ENCODE measurements at regions not wholly inside any gene's neighbourhood (a gene's known extent, or its start where the extent isn't known, plus 50 kb on each side); places are given as distances from the start of the nearest gene placed in this dataset.

- no peak for TF ChIP-seq NR2F1 (conservative IDR thresholded peaks at IDR 0.05)
- TF ChIP-seq CREB1 (IDR thresholded peaks at IDR 0.05; ENCODE audit: low read depth): no peak
- TF ChIP-seq RAD21 (IDR thresholded peaks at IDR 0.05; ENCODE audit: insufficient read depth, low read depth, low read length): no peak
- TF ChIP-seq CTCF (IDR thresholded peaks at IDR 0.05 in 2 of 3, conservative IDR thresholded peaks at IDR 0.05 in 1 of 3; ENCODE audit: control insufficient read depth in 2 of 3, extremely low read depth in 1 of 3, insufficient read depth in 1 of 3, low read depth in 3 of 3, low read length in 3 of 3): no peak
- TF ChIP-seq USF2 (IDR thresholded peaks at IDR 0.05; ENCODE audit: borderline replicate concordance, low read depth, low read length): no peak
- TF ChIP-seq ESRRA (IDR thresholded peaks at IDR 0.05; ENCODE audit: low read length): no peak
- TF ChIP-seq ZNF274 (IDR thresholded peaks at IDR 0.05; ENCODE audit: insufficient read depth, insufficient read length): no peak
- TF ChIP-seq TCF12 (IDR thresholded peaks at IDR 0.05; ENCODE audit: low read depth, low read length): no peak
- no peak for TF ChIP-seq POLR2A (IDR thresholded peaks at IDR 0.05; ENCODE audit: low read depth, low read length)
- TF ChIP-seq SP1 (IDR thresholded peaks at IDR 0.05; ENCODE audit: low read depth, low read length): no peak
- TF ChIP-seq GABPA (IDR thresholded peaks at IDR 0.05; ENCODE audit: low read depth): no peak
- no peak for TF ChIP-seq ZNF24 (IDR thresholded peaks at IDR 0.05)
Observed at GRCh38 chr13:44212633-44213396, 160.8 kb upstream of the SERP2 start.

Data from GM12878 (cell line).